ENCODE measurements at regions not wholly inside any gene's neighbourhood (a gene's known extent, or its start where the extent isn't known, plus 50 kb on each side); places are given as distances from the start of the nearest gene placed in this dataset.
A peak's percentile ranks its signal among the peaks of the same experiment; 100 is the strongest.

DNA sequence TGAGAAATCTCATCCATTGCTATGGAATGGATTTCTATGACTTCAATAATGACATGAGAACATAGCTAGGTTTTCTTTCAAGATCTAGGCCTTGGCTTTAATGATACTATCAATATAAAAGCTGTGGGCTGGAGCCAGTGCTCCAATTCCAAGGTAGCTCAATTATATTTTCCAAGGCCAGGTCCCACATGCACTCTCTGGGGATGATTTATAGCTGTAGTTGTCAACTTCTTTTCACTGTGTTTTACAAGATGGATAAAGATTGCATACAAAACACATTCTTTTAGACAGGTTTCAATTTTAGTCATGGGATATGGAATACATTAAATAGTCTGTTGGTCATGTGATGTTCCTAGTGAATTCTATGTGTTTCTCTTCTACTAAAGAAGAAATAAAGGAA, 156.7 kb downstream of the DCAF12L1 start:
- no peak for DNase-seq

DNA sequence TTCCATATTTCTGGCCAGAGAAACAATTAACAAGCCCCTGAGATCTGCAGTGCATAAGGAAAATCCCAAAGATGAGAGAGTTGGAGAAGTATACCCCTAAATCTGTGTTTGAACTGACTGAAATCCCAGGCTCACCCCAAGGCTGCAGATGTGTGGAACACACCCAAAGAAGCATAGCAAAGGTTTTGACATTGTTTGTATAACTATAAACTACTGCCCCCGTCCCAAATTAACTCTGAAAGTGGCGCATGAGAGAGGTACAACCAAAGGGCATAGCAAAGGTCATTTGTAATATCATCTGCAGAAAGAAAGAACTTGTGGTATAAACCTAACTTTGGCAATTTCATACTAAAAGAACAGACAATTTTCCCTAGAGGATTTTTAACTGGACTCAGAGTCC, 157.9 kb downstream of the DCAF12L1 start:
- no peak for DNase-seq

GRCh38 chrX:126393284-126393683, 159.3 kb downstream of the DCAF12L1 start:
- no peak for DNase-seq

GRCh38 chrX:126376465-126376864, 176.1 kb downstream of the DCAF12L1 start:
- peak; percentile 2 for DNase-seq

GRCh38 chrX:126342859-126343258, 176.8 kb upstream of the DCAF12L2 start:
- DNase-seq, result peak; percentile 37

GRCh38 chrX:126339928-126340327, 173.8 kb upstream of the DCAF12L2 start:
- no peak for DNase-seq

DNA sequence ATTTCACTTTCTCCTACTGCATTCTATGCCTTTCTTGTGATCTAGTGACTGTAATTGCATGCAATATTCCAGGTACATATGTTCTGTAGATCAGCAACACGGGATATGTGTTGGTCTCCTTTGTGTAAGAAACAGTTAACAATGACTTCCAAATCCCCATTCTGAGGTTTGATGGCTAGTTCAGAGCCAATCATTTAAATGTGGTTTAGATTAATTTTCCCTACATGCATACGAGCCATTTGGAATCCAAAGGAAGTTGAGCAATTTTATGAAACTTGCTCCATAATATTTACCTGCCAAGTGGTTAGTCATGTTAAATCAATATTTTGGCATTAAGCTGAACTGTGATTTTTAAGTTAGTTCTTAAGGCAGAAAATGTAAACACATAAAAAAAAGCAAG, 172.8 kb upstream of the DCAF12L2 start:
- DNase-seq, result peak; percentile 9

GRCh38 chrX:126300401-126300800, 134.3 kb upstream of the DCAF12L2 start:
- no peak for DNase-seq

DNA sequence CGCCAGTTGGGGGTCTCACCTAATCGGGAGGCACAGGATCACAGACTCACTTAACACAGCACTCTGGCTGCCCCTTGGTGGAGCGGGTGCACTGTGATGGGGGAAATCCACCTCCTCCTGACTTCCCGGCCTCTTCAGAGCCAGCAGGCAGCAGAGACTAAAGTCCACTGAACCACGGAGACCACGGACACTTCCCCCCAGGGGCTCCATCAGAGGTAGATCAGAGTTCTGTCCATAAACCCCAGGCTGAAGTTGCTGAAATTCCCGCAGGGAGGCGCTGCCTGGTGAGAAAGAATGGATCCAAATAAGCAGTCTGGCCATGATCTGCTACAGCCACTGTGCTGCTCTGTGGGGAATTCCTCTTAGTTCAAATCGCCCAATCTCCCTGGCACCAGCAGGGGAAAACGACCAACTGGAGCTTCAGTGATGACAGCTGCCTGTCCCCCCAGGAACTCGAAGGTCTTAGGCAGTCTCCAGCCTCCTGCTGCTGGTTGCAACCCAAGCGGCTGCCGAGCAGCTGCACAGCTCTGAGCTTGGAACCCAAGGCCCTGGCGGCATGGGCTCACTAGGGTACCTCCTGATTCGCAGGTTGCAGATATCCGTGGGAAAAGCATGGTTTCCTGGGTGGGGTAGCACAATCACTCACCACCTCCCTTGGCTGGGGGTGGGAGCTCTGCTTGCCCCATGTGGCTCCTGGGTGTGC, 106.9 kb upstream of the DCAF12L2 start:
- DNase-seq, result no peak

- no peak for DNase-seq
Observed at GRCh38 chrX:126265116-126265515, 99.0 kb upstream of the DCAF12L2 start.

GRCh38 chrX:126238220-126238619, 72.1 kb upstream of the DCAF12L2 start:
- no peak for DNase-seq

GRCh38 chrX:126237524-126237923, 71.4 kb upstream of the DCAF12L2 start:
- DNase-seq, result no peak
